ENCODE measurements at regions not wholly inside any gene's neighbourhood (a gene's known extent, or its start where the extent isn't known, plus 50 kb on each side); places are given as distances from the start of the nearest gene placed in this dataset.

DNA sequence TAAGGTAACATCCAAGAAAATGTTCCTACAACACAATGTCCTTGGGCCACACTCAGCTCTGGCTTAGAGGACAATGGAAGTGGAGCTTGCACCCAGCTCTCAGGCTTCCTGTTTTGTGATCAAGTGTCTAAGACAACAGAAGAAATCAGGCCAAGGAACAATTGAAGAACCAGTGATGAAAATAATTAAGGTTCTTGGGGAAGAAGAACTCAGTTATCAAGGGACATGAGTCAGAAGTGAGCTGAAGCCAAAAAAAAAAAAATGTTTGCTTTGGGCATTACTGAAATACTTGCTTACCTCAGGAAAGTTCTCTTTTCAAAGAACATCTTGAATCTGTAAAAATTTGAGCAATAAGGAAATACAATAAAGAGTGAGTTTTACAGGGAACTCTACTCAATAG is 299.0 kb downstream of the FBXO15 start:
- no peak for DNase-seq
- Mint-ChIP-seq H3K9me3 (peaks cover 0 to 2% (median 0%) of the 10 kb centered on the region in 7 donors), H3K27me3 (ENCODE audit: low read depth in 3 of 3) (peaks cover 4 to 9% (median 4%) of the 10 kb centered on the region in 3 donors), H3K4me3 (no peak overlapping the region), H3K36me3 (no peaks in the 10 kb centered on the region), H3K27ac (no peak overlapping the region), H3K4me1 (no peaks in the 10 kb centered on the region)
- Histone ChIP-seq H4K20me1 (ENCODE audit: insufficient read depth, low read length) (no peaks in the 10 kb centered on the region), H3K79me2 (ENCODE audit: insufficient read depth, low read length) (no peaks in the 10 kb centered on the region), H3K9ac (ENCODE audit: insufficient read depth, low read length, poor library complexity, severe bottlenecking) (no peak overlapping the region), H3K4me3 (replicated peaks in 1 of 3; ENCODE audit: low read depth in 2 of 3, low read length in 3 of 3) (no peak overlapping the region), H3K27me3 (ENCODE audit: control insufficient read depth in 2 of 2, insufficient read depth in 2 of 2, low read length in 2 of 2) (no peaks in the 10 kb centered on the region), H3K9me3 (replicated peaks in 1 of 2; ENCODE audit: control insufficient read depth in 1 of 2, insufficient read depth in 1 of 2, low read length in 2 of 2) (no peaks in the 10 kb centered on the region), H3K36me3 (replicated peaks in 1 of 2; ENCODE audit: control insufficient read depth in 1 of 2, insufficient read depth in 2 of 2, low read length in 2 of 2) (no peaks in the 10 kb centered on the region), H3K27ac (ENCODE audit: low read depth in 1 of 2, low read length in 2 of 2) (no peak overlapping the region), H3K4me2 (replicated peaks; ENCODE audit: extremely low read depth, low read length, poor library complexity, severe bottlenecking) (no peak overlapping the region), H3K4me1 (ENCODE audit: control insufficient read depth in 1 of 2, insufficient read depth in 2 of 2, low read length in 2 of 2) (no peaks in the 10 kb centered on the region), H2AFZ (ENCODE audit: insufficient read depth, low read depth, low read length, poor library complexity, severe bottlenecking) (no peak overlapping the region)
- intact Hi-C loops (cut with micrococcal nuclease): no loop called here
- TF ChIP-seq, protein P1, sequence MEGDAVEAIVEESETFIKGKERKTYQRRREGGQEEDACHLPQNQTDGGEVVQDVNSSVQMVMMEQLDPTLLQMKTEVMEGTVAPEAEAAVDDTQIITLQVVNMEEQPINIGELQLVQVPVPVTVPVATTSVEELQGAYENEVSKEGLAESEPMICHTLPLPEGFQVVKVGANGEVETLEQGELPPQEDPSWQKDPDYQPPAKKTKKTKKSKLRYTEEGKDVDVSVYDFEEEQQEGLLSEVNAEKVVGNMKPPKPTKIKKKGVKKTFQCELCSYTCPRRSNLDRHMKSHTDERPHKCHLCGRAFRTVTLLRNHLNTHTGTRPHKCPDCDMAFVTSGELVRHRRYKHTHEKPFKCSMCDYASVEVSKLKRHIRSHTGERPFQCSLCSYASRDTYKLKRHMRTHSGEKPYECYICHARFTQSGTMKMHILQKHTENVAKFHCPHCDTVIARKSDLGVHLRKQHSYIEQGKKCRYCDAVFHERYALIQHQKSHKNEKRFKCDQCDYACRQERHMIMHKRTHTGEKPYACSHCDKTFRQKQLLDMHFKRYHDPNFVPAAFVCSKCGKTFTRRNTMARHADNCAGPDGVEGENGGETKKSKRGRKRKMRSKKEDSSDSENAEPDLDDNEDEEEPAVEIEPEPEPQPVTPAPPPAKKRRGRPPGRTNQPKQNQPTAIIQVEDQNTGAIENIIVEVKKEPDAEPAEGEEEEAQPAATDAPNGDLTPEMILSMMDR (IDR thresholded peaks at IDR 0.05): no peak

DNA sequence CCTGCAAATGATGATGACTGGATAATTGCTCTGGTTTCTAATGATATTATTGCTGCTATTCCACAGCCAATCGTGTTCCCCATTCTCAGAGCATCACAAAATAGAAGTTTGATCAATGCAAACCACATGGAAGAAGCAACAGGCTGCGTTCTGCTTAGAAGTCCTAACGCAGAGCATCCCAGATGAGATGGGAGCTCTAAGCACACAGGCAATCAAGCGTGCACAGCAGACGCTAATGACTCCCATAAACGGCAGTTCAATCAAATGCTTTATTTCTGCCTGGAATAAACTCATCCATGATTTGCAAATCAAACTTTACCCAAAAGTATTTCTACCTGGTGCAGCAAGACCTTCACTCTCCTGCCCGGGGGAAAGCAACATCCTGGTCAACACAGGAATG is 304.2 kb downstream of the FBXO15 start:
- H3K36me3 ChIP-seq (replicated peaks in 1 of 2; ENCODE audit: control insufficient read depth in 1 of 2, insufficient read depth in 2 of 2, low read length in 2 of 2): no peaks in the 10 kb centered on the region
- no peaks in the 10 kb centered on the region for H4K20me1 ChIP-seq (ENCODE audit: insufficient read depth, low read length)
- H3K4me2 ChIP-seq (replicated peaks; ENCODE audit: extremely low read depth, low read length, poor library complexity, severe bottlenecking): no peak overlapping the region
- no peaks in the 10 kb centered on the region for H3K79me2 ChIP-seq (ENCODE audit: insufficient read depth, low read length)
- H3K4me1 Mint-ChIP-seq: peaks cover 8% of the 10 kb centered on the region
- H3K9me3 ChIP-seq (replicated peaks in 1 of 2; ENCODE audit: control insufficient read depth in 1 of 2, insufficient read depth in 1 of 2, low read length in 2 of 2): no peaks in the 10 kb centered on the region
- no peak overlapping the region for H3K4me3 ChIP-seq (replicated peaks in 1 of 3; ENCODE audit: low read depth in 2 of 3, low read length in 3 of 3)
- intact Hi-C loops (cut with micrococcal nuclease): no loop called here
- DNase-seq: no peak
- no peak overlapping the region for H3K27ac Mint-ChIP-seq
- no peak overlapping the region for H2AFZ ChIP-seq (ENCODE audit: insufficient read depth, low read depth, low read length, poor library complexity, severe bottlenecking)
- H3K9me3 Mint-ChIP-seq: no peaks in the 10 kb centered on the region
- H3K9ac ChIP-seq (ENCODE audit: insufficient read depth, low read length, poor library complexity, severe bottlenecking): no peak overlapping the region
- TF ChIP-seq, protein P1 (IDR thresholded peaks at IDR 0.05): no peak
- WGBS (ENCODE audit: insufficient coverage): 90% methylated on average over 6 of the region's 7 CpGs
- peaks cover 3 to 4% (median 4%) of the 10 kb centered on the region in 3 donors for H3K27me3 Mint-ChIP-seq (ENCODE audit: low read depth in 3 of 3)
- H3K4me3 Mint-ChIP-seq: no peak overlapping the region
- no peaks in the 10 kb centered on the region for H3K36me3 Mint-ChIP-seq
- no peak overlapping the region for H3K27ac ChIP-seq (ENCODE audit: low read depth in 1 of 2, low read length in 2 of 2)
- no peaks in the 10 kb centered on the region for H3K4me1 ChIP-seq (ENCODE audit: control insufficient read depth in 1 of 2, insufficient read depth in 2 of 2, low read length in 2 of 2)
- H3K27me3 ChIP-seq (ENCODE audit: control insufficient read depth in 2 of 2, insufficient read depth in 2 of 2, low read length in 2 of 2): no peaks in the 10 kb centered on the region

Data from CD14-positive monocyte (primary cell).